T47D (cell line): ENCODE measurements at regions not wholly inside any gene's neighbourhood (a gene's known extent, or its start where the extent isn't known, plus 50 kb on each side); places are given as distances from the start of the nearest gene placed in this dataset.

Source experiments
- DNase-seq, 2 experiments: peaks; one replicate each; pipeline versions ENCODE4 v3.0.0 to v3.0.0-alpha.2; 2011 to 2012; ENCODE audit warnings: low read depth in 1 of 2, low spot score in 1 of 2
- JUND ChIP-seq: IDR thresholded peaks from 2 replicates; pipeline ENCODE4 v1.6.1; 2012; ENCODE audit warnings: low read depth
- in situ Hi-C: cut with HindIII; loops from 2 replicates; pipeline ENCODE4 v1.10.0; 2016; ENCODE audit warnings: low sequenced_read_pairs, low pct_unique_long_range_greater_than_20kb

DNA sequence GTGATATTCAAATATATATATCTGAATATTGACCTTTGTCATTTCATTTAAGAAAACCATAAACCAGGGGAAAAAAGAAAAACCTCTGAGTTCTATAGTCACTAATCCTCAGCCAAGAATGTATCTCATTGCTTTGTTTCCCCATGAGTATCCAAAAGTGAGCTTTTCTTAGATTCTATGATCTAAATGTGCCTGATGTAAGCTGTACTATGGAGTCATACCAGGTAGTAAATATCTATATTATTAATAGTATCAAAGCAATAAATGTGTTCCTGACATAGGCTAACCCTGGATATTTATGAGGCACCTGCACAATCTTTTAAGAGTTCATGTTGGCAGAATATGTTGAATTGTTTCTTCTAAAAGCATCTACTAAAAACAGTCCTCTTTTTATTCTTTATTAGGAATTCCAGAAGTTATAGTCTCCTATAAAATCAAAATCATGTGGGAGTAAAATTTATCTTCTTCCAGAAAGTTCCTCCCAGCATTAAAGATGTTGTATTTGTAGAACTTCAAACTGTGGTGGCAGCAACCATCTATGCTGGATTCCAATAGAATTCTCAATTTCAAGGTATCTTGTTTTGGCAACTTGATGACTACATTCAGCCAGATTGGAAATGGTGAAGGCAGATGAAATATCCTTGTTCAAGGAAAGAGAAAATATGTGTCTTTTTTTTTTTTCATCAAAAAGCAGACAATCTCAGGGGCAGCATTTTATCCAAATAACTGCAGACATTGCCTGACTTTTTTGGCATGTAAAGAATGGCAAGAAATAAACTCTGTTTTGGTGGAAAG, 139.7 kb upstream of the RASSF8 start:
- in situ Hi-C loops: no loop called here
- TF ChIP-seq JUND: no peak
- no peak for DNase-seq

GRCh38 chr12:25819691-25820090, 138.8 kb upstream of the RASSF8 start:
- DNase-seq: no peak
- in situ Hi-C loops: no loop called here
- no peak for TF ChIP-seq JUND

DNA sequence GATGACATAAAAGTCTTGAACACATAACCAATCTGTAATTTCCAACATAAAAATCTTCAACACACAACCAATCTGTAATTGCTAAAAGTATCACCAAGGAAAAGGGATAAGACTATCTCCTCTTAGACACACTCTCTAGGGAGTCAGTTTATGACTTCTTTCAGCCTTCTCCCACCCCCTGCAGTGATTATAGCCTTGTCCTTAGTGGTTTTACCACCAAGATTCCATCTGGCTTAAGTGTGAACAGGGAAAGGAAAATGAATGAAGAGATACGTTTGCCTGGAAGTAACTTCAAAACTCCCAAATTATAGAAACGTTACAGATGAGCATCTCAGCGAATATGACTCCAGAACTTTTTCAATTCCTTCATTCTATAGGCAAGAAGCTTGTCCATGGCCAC, 136.2 kb upstream of the RASSF8 start:
- in situ Hi-C loops: no loop called here
- DNase-seq: no peak
- TF ChIP-seq JUND: no peak

DNA sequence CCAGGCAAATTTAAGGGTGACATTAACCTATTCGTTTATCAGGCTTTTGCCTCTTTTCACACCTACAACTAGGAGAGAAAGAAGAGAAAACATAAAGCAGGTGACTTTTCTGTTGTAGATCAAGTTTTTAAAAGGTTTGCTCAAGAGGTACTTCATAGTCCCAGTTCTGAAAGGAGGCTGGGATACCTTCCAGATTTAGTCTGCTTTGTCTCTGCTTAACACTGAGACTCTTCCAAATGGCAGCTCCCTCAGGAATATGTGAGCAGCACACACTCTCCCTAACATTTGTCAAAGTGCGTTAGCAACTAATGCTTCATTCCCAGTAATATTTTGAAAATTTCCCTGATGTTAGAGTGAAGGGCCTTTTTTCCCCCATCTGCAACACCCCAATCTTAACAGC, 133.7 kb upstream of the RASSF8 start:
- TF ChIP-seq JUND: no peak
- DNase-seq: no peak
- in situ Hi-C loops: no loop called here

DNA sequence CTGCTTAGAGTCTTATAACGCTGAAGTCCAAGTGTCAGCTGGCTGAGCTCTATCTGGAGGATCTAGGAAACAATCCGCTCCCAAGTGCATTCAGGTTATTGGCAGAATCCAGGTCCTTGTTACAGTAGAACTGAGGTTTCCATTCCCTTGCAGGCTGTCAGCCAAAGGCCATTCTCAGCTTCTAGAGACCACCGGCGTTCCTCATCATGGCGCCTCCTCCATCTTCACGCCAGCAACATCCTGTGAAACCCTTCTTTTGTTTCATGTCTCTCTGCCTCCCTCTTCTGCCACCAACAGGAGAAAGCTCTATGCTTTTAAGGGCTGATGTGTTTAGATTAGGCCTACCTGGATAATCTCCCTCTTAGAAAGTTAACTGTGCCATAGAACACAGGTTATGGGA, 133.0 kb upstream of the RASSF8 start:
- peak in 1 of 2 experiments; percentile 29 for DNase-seq
- in situ Hi-C loops: no loop called here
- TF ChIP-seq JUND: no peak

DNA sequence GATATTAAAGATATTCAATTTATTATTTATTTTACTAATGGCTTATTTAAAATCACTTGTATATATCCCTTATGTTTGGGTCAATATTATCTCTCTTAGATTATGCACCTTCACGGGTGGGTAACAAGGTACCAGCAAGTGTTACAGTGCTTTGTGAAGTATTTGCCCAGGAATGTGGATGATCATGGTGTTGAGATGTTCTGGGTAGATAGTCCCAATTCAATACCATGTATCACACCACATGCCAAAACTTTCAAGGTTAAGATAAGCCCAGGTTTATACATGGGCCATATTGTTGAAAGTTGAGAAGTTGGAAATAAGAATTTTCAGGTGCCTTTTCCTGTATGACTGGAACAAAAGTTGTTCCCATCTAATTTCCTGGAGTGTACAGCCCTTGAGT, 131.3 kb upstream of the RASSF8 start:
- in situ Hi-C loops: no loop called here
- no peak for DNase-seq
- no peak for TF ChIP-seq JUND

- in situ Hi-C loops: no loop called here
- DNase-seq: no peak
- TF ChIP-seq JUND: no peak
These were observed 130.7 kb upstream of the RASSF8 start for GRCh38 chr12:25827747-25828146.

DNA sequence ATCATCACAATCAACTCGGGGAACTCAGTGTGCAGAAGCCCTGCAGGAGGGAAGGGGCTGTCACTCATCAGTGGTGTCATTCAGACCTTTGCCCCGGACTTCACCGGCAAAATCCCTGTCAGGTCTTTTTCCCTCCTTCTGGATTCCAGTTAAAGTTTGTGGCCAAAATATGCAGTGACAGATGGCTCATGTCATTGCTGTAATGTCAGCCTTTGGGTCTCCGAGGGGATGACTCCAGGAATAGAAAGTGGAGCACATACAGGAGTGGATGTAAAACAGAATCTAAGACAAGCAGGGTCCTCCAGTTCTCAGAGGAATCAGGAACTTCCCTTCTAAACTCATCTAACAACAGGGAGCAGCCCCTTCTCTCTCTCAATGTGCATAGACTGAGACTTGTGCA, 130.3 kb upstream of the RASSF8 start:
- DNase-seq: no peak
- in situ Hi-C loops: no loop called here
- TF ChIP-seq JUND: no peak

DNA sequence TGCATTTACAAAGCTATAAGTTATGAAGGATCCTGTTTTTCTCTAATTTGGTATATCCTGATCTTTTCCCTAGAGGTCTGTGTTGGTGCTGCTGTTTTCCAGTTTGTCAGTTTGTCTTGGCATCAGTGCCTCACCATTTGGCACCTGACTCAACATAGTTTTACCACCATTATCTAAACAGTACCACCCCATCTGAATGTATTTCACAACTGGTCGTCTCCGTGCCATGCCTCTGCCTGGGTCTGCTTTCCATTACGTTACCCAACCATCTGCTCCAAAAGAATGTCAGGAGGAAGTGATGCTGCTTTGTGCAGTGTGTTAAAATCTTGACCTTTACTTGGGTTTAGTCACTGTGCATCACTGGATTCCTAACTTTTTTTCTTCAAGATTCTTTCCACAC, 129.3 kb upstream of the RASSF8 start:
- in situ Hi-C loops: no loop called here
- TF ChIP-seq JUND: no peak
- DNase-seq: no peak

GRCh38 chr12:25830456-25830855, 128.0 kb upstream of the RASSF8 start:
- DNase-seq: no peak
- TF ChIP-seq JUND: no peak
- in situ Hi-C loops: no loop called here

GRCh38 chr12:25833657-25834056, 124.8 kb upstream of the RASSF8 start:
- in situ Hi-C loops: no loop called here
- no peak for DNase-seq
- TF ChIP-seq JUND: no peak

GRCh38 chr12:25835385-25835784, 123.1 kb upstream of the RASSF8 start:
- DNase-seq: no peak
- TF ChIP-seq JUND: no peak
- in situ Hi-C loops: no loop called here

DNA sequence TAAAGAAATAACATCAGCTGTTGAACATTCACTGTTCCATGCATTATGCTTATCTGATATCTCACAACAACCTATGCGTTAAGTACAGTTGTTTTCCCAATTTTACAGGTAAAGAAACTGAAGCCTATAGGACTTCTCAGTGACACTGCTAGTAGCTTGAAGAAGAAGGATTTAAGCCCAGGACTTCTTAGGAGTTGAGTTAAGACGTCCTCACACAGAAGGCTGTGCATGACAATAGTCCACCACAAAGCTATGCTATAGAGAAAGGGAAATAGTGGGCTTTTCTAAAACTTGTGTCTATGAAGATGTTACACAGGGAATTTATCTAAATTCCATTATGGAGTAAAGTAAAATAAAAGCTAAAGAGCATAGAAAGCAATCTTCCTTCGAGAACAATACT, 120.5 kb upstream of the RASSF8 start:
- in situ Hi-C loops: no loop called here
- TF ChIP-seq JUND: no peak

DNA sequence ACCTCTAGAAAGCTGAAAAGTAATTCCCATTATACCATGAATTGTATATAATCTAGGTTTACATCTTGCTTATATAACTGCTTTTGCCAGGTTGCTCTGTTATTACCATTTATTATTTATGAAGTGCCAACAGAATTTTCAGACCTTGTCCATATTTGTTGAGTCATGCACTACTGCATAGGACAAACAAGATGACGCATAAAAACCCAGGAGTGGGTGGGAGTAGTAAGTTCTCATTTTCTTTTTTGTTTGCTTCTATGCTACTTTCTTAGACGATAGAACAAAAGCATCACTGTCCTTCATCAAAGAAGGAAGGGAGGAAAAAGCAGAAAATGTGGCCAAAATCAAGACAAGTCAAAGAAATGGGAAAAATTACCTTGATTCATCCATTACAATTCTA, 119.0 kb upstream of the RASSF8 start:
- in situ Hi-C loops: no loop called here
- TF ChIP-seq JUND: no peak
- DNase-seq: peak in 1 of 2 experiments; percentile 20

More for the DNA sequence above, 120.5 kb upstream of the RASSF8 start:
- no peak for DNase-seq
